ENCODE measurements at regions not wholly inside any gene's neighbourhood (a gene's known extent, or its start where the extent isn't known, plus 50 kb on each side); places are given as distances from the start of the nearest gene placed in this dataset.
A peak's percentile ranks its signal among the peaks of the same experiment; 100 is the strongest.

DNA sequence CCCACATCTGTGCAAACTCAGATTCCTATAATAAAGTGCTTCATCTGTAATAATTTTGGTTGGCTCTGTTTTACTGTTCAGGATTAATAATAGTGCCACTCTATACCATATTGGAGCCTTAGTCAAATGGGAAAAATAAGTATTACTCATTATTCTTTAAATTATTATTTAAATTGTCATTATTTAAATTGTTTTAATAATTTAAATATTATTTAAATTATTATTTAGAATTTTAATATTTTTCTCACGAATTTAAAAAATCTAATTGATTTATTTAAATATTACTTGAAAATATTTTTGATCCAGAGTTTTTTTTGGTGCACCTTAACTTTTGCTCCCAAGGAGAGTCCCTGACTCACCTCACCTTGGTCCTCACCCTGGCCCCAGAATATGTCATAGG, 245.7 kb upstream of the MDGA2 start:
- Histone ChIP-seq H2AFZ (ENCODE audit: low read length) (no peak overlapping the region), H3K79me2 (ENCODE audit: insufficient read depth, low read length) (no peaks in the 10 kb centered on the region), H3K36me3 (ENCODE audit: insufficient read depth, low read length) (no peaks in the 10 kb centered on the region), H3K27ac (ENCODE audit: low read depth, low read length, poor library complexity, severe bottlenecking) (peak overlapping the region; percentile 55), H3K4me2 (ENCODE audit: low read length) (no peak overlapping the region), H3K9me2 (ENCODE audit: low read depth, low read length) (no peaks in the 10 kb centered on the region), H3K4me3 (ENCODE audit: low read depth, low read length, poor library complexity, severe bottlenecking) (no peak overlapping the region), H3K9me3 (ENCODE audit: low read length) (peaks cover 4% of the 10 kb centered on the region; the same call in 1 of the 2 replicates), H3K9ac (ENCODE audit: low read length) (no peak overlapping the region), H3K4me1 (ENCODE audit: insufficient read depth, low read length, severe bottlenecking) (peaks cover 35% of the 10 kb centered on the region), H3K27me3 (ENCODE audit: insufficient read depth, low read length) (no peaks in the 10 kb centered on the region), H4K20me1 (ENCODE audit: insufficient read depth, low read length) (no peaks in the 10 kb centered on the region), H3F3A (ENCODE audit: insufficient read depth, low read length) (no peaks in the 10 kb centered on the region)
- TF ChIP-seq CTCF (IDR thresholded peaks at IDR 0.05; ENCODE audit: low read length) (no peak), EZH2 (IDR thresholded peaks at IDR 0.05; ENCODE audit: borderline replicate concordance, low read length) (no peak)

GRCh38 chr14:47919997-47920396, 244.6 kb upstream of the MDGA2 start:
- TF ChIP-seq EZH2 (IDR thresholded peaks at IDR 0.05; ENCODE audit: borderline replicate concordance, low read length) (no peak), CTCF (IDR thresholded peaks at IDR 0.05; ENCODE audit: low read length) (no peak)
- H3K9me3 ChIP-seq (ENCODE audit: low read length) = peaks cover 4% of the 10 kb centered on the region; the same call in 1 of the 2 replicates
- no peaks in the 10 kb centered on the region for H3K27me3 ChIP-seq (ENCODE audit: insufficient read depth, low read length)
- H3K79me2 ChIP-seq (ENCODE audit: insufficient read depth, low read length) = no peaks in the 10 kb centered on the region
- no peak overlapping the region for H2AFZ ChIP-seq (ENCODE audit: low read length)
- H3K9me2 ChIP-seq (ENCODE audit: low read depth, low read length) = no peaks in the 10 kb centered on the region
- peaks cover 35% of the 10 kb centered on the region for H3K4me1 ChIP-seq (ENCODE audit: insufficient read depth, low read length, severe bottlenecking)
- no peak overlapping the region for H3K4me3 ChIP-seq (ENCODE audit: low read depth, low read length, poor library complexity, severe bottlenecking)
- no peaks in the 10 kb centered on the region for H3K36me3 ChIP-seq (ENCODE audit: insufficient read depth, low read length)
- no peaks in the 10 kb centered on the region for H3F3A ChIP-seq (ENCODE audit: insufficient read depth, low read length)
- H4K20me1 ChIP-seq (ENCODE audit: insufficient read depth, low read length) = no peaks in the 10 kb centered on the region
- H3K27ac ChIP-seq (ENCODE audit: low read depth, low read length, poor library complexity, severe bottlenecking) = peak overlapping the region; percentile 55
- no peak overlapping the region for H3K4me2 ChIP-seq (ENCODE audit: low read length)
- H3K9ac ChIP-seq (ENCODE audit: low read length) = no peak overlapping the region

DNA sequence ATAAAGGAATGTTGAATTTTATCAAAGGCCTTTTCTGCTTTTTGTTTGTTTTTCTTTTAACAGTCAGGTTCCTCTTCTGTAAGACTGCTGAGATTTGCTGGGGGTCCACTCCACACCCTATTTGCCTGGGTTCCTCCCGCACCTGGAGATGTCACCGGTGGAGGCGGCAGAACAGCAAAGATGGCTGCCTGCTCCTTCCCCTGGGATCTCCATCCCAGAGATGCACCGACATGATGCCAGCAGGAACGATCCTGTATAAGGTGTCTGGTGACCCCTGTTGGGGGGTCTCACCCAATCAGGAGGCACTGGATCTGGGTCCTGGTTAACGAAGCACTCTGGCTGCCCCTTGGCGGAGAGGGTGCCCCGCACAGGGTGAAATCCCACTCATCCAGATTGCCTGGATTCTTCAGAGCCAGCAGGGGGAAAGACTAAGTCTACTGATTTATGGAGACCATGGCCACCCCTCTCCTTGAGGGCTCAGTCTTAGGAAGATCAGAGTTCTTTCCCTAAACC, 244.0 kb upstream of the MDGA2 start:
- Histone ChIP-seq H4K20me1 (ENCODE audit: insufficient read depth, low read length) (no peaks in the 10 kb centered on the region), H3K9me3 (ENCODE audit: low read length) (peaks cover 4% of the 10 kb centered on the region; the same call in 1 of the 2 replicates), H3K27ac (ENCODE audit: low read depth, low read length, poor library complexity, severe bottlenecking) (peak overlapping the region; percentile 61), H3K36me3 (ENCODE audit: insufficient read depth, low read length) (no peaks in the 10 kb centered on the region), H3F3A (ENCODE audit: insufficient read depth, low read length) (no peaks in the 10 kb centered on the region), H3K79me2 (ENCODE audit: insufficient read depth, low read length) (no peaks in the 10 kb centered on the region), H3K4me2 (ENCODE audit: low read length) (no peak overlapping the region), H3K27me3 (ENCODE audit: insufficient read depth, low read length) (no peaks in the 10 kb centered on the region), H2AFZ (ENCODE audit: low read length) (no peak overlapping the region), H3K4me1 (ENCODE audit: insufficient read depth, low read length, severe bottlenecking) (peaks cover 35% of the 10 kb centered on the region), H3K9ac (ENCODE audit: low read length) (no peak overlapping the region; the same call in 1 of the 2 replicates), H3K4me3 (ENCODE audit: low read depth, low read length, poor library complexity, severe bottlenecking) (no peak overlapping the region), H3K9me2 (ENCODE audit: low read depth, low read length) (no peaks in the 10 kb centered on the region)
- TF ChIP-seq CTCF (IDR thresholded peaks at IDR 0.05; ENCODE audit: low read length) (no peak), EZH2 (IDR thresholded peaks at IDR 0.05; ENCODE audit: borderline replicate concordance, low read length) (no peak)
